Activated CD4-positive, alpha-beta T cell treated with anti-CD3 and anti-CD28 coated beads, Interleukin-2, amount 50 U/mL, for 1 hour (primary cell): ENCODE measurements at regions not wholly inside any gene's neighbourhood (a gene's known extent, or its start where the extent isn't known, plus 50 kb on each side); places are given as distances from the start of the nearest gene placed in this dataset.
"Not testable (repeated sequence)": the region's sequence is repeated elsewhere in the genome, so short reads cannot be mapped to it uniquely, and the experiment has no call there.

Experiments
- DNase-seq: peaks from one replicate; pipeline ENCODE4 v3.0.0-alpha.2; 2020

GRCh38 chr7:28330384-28331070 is 81.8 kb upstream of the CREB5 start:
- no peak for DNase-seq

GRCh38 chr7:28332046-28332445 is 80.3 kb upstream of the CREB5 start:
- no peak for DNase-seq

GRCh38 chr7:28333548-28333947 is 78.8 kb upstream of the CREB5 start:
- not testable (repeated sequence) for DNase-seq

GRCh38 chr7:28336806-28337205 is 75.5 kb upstream of the CREB5 start:
- no peak for DNase-seq

- DNase-seq: no peak
Measured at GRCh38 chr7:28338041-28338440, 74.3 kb upstream of the CREB5 start.

GRCh38 chr7:28343462-28343861 is 68.9 kb upstream of the CREB5 start:
- DNase-seq: no peak

GRCh38 chr7:28346256-28346655 is 66.1 kb upstream of the CREB5 start:
- no peak for DNase-seq

GRCh38 chr7:28346676-28347363 is 65.5 kb upstream of the CREB5 start:
- no peak for DNase-seq

- DNase-seq: no peak
Measured at GRCh38 chr7:28347475-28348318, 64.6 kb upstream of the CREB5 start.

- DNase-seq: no peak
Measured at GRCh38 chr7:28348636-28349035, 63.7 kb upstream of the CREB5 start.

GRCh38 chr7:28349637-28350036 is 62.7 kb upstream of the CREB5 start:
- DNase-seq: no peak

GRCh38 chr7:28350662-28351061 is 61.7 kb upstream of the CREB5 start:
- no peak for DNase-seq

GRCh38 chr7:28351450-28351849 is 60.9 kb upstream of the CREB5 start:
- DNase-seq: no peak

GRCh38 chr7:28354601-28355402 is 57.5 kb upstream of the CREB5 start:
- no peak for DNase-seq

GRCh38 chr7:28355635-28356319 is 56.5 kb upstream of the CREB5 start:
- no peak for DNase-seq

- no peak for DNase-seq
Measured at GRCh38 chr7:28356619-28357018, 55.7 kb upstream of the CREB5 start.

- DNase-seq: no peak
Measured at GRCh38 chr7:28358423-28358868, 53.9 kb upstream of the CREB5 start.

GRCh38 chr7:28360739-28361138 is 51.6 kb upstream of the CREB5 start:
- no peak for DNase-seq

GRCh38 chr7:28361551-28361950 is 50.8 kb upstream of the CREB5 start:
- DNase-seq: no peak

GRCh38 chr7:28362182-28362581 is 50.1 kb upstream of the CREB5 start:
- DNase-seq: no peak
